Panc1 (cell line): ENCODE measurements at regions not wholly inside any gene's neighbourhood (a gene's known extent, or its start where the extent isn't known, plus 50 kb on each side); places are given as distances from the start of the nearest gene placed in this dataset.

ENCODE experiments used
- ATAC-seq: fragments of 200-7000 bp; cut with Tn5 transposase; 2 replicates; pipeline ENCODE4 v1.9.1; 2020; ENCODE audit warnings: mild to moderate bottlenecking, moderate library complexity
- BruUV-seq: library from RNA; stranded (reverse); fragments of 400-500 nt; replicated peaks from 2 replicates; lab custom pipeline; 2021; lab: Mats Ljungman, UMichigan
- CTCF ChIA-PET: fragments of 300-600 bp; sonication (Branson Sonifier 250); formaldehyde crosslinking; loops from one replicate; lab custom pipeline; 2022; ENCODE audit warnings: antibody characterized with exemption; lab: Charles Lee
- POLR2A ChIA-PET: fragments of 300-600 bp; sonication (Branson Sonifier 250); formaldehyde crosslinking; loops from one replicate; lab custom pipeline; 2022; ENCODE audit warnings: antibody characterized with exemption; lab: Charles Lee
- DNase-seq: peaks from one replicate; pipeline ENCODE4 v3.0.0-alpha.2; 2010; ENCODE audit warnings: low read depth, low spot score
- H3K27ac ChIP-seq: 2 replicates; pipeline ENCODE4 v1.5.1; 2011; ENCODE audit warnings: mild to moderate bottlenecking, low read length, inconsistent platforms
- H3K27me3 ChIP-seq: fragments of 200-500 bp; sonication (Bioruptor generic); 2 replicates; pipeline ENCODE4 v1.6.0; 2014; ENCODE audit warnings: low read length, inconsistent platforms; ENCODE audit not compliant: control insufficient read depth, insufficient read depth
- H3K36me3 ChIP-seq: fragments of 200-500 bp; sonication (Bioruptor generic); 2 replicates; pipeline ENCODE4 v1.5.1; 2014; ENCODE audit warnings: inconsistent platforms, mild to moderate bottlenecking, low read length, moderate library complexity; ENCODE audit not compliant: control insufficient read depth, insufficient read depth
- H3K4me1 ChIP-seq: 2 replicates; pipeline ENCODE4 v1.5.1; 2011; ENCODE audit warnings: inconsistent platforms, mild to moderate bottlenecking, low read length, moderate library complexity; ENCODE audit not compliant: control insufficient read depth, insufficient read depth
- H3K4me3 ChIP-seq, 2 experiments: 2 replicates each; pipeline ENCODE4 v1.5.1; 2011 to 2012; ENCODE audit warnings: low read depth in 2 of 2, low read length in 2 of 2, mild to moderate bottlenecking in 2 of 2, inconsistent platforms in 1 of 2, moderate library complexity in 1 of 2
- H3K9me3 ChIP-seq: fragments of 200-500 bp; sonication (Bioruptor generic); 2 replicates; pipeline ENCODE4 v1.5.1; 2014; ENCODE audit warnings: low read depth, mild to moderate bottlenecking, inconsistent platforms, low read length, moderate library complexity; ENCODE audit not compliant: control insufficient read depth, insufficient read depth
- CTCF ChIP-seq: fragments of 450-650 bp; IDR thresholded peaks from 2 replicates; pipeline ENCODE4 v1.5.1; 2017; ENCODE audit warnings: mild to moderate bottlenecking
- POLR2AphosphoS5 ChIP-seq: IDR thresholded peaks from 2 replicates; pipeline ENCODE4 v1.6.1; 2012; ENCODE audit warnings: mild to moderate bottlenecking, low read depth, low read length, moderate library complexity
- REST ChIP-seq, 2 experiments: IDR thresholded peaks; 2 replicates each; pipeline ENCODE4 v1.6.1; 2011 to 2012; ENCODE audit warnings: low read depth in 2 of 2, control low read depth in 1 of 2, low read length in 1 of 2, mild to moderate bottlenecking in 1 of 2, moderate library complexity in 1 of 2; ENCODE audit not compliant: insufficient read depth in 1 of 2
- SIN3A ChIP-seq: IDR thresholded peaks from 2 replicates; pipeline ENCODE4 v1.6.1; 2012; ENCODE audit warnings: low read depth, mild to moderate bottlenecking, low read length, moderate library complexity, borderline replicate concordance; ENCODE audit not compliant: insufficient read depth
- TCF7L2 ChIP-seq: IDR thresholded peaks from 2 replicates; pipeline ENCODE4 v1.6.1; 2011; ENCODE audit warnings: mild to moderate bottlenecking, low read depth, low read length, inconsistent platforms
- in situ Hi-C: cut with HindIII; loops from 2 replicates; pipeline ENCODE4 v1.10.0; 2016; ENCODE audit warnings: low sequenced_read_pairs, low pct_unique_long_range_greater_than_20kb
- intact Hi-C: fragments of 100-400 bp; cut with micrococcal nuclease; formaldehyde crosslinking; loops from one replicate; pipeline ENCODE4 v1.10.0; 2022; ENCODE audit not compliant: unreplicated experiment

DNA sequence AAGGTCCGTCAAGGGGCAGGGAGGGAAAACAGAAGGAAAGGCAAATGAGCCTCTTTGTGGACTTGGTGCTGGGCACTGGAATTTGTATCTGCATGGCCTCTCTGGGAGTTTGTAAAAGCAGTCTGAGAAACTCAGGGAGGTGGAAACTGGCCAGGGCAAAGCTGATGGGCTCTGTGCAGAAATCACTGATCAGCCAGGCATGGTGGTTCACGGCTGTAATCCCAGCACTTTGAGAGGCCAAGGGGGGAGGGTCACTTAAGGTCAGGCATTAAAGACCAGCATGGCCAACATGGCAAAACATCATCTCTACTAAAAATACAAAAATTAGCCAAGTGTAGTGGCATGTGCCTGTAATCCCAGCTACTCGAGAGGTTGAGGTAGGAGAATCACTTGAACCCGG lies 369.9 kb upstream of the ZNF507 start:
- Histone ChIP-seq H3K27me3 (no peaks in the 10 kb centered on the region), H3K27ac (no peak overlapping the region), H3K4me3 (no peak overlapping the region), H3K4me1 (no peaks in the 10 kb centered on the region), H3K36me3 (no peaks in the 10 kb centered on the region), H3K9me3 (no peaks in the 10 kb centered on the region)
- in situ Hi-C loops: no loop called here
- ChIA-PET CTCF (no interaction called here), POLR2A (no interaction called here)
- no peak for ATAC-seq
- TF ChIP-seq TCF7L2 (no peak), POLR2AphosphoS5 (no peak), SIN3A (no peak), CTCF (no peak), REST (IDR thresholded peaks at IDR 0.05; ENCODE audit: insufficient read depth in 1 of 2, low read depth in 2 of 2, low read length in 1 of 2) (no peak)
- no TSS peak for BruUV-seq
- intact Hi-C loops: no loop called here
- DNase-seq: no peak

DNA sequence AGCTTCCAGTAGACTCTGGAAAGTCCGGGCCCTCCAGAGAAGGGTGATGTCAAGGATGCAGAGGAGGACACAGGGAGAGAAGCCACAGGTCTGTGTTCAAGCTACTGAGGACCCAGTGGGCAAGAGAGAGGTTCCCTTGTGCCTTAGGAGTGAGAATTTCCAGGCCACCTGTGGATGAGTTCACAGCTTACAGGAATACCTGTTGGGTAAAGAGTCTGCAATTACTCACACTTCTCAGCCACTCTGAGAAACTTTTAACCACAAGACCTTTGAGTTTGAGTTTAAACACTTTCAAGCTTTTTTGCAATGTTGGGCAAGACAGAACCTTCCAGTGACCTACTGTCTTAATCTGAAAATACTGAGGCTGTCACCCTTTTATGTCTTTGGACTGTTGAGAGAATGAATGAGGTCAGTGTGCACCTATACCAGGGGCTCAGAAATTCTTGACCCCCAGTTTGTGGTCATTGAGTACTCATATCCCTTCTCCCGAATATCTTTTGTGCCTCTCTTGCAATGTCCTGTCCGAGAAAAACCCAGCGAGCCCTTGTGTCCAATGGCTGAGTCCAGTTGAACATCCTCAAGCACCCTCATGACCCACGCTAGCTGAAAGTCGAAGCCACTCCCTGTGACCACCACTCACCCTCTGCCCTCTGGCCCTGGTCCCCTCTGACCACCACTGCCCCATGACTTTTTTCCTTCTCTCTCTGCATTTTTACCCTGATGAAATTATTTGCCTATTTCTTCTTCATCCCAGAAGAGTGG lies 368.5 kb upstream of the ZNF507 start:
- POLR2A ChIA-PET: no interaction called here
- H3K9me3 ChIP-seq: no peaks in the 10 kb centered on the region
- BruUV-seq: no TSS peak
- intact Hi-C loops: no loop called here
- ATAC-seq (no peak), DNase-seq (no peak)
- no peaks in the 10 kb centered on the region for H3K27me3 ChIP-seq
- H3K4me1 ChIP-seq: no peaks in the 10 kb centered on the region
- no peak overlapping the region for H3K27ac ChIP-seq
- TF ChIP-seq REST (IDR thresholded peaks at IDR 0.05; ENCODE audit: insufficient read depth in 1 of 2, low read depth in 2 of 2, low read length in 1 of 2): no peak
- no peaks in the 10 kb centered on the region for H3K36me3 ChIP-seq
- no peak overlapping the region for H3K4me3 ChIP-seq
- in situ Hi-C loops: no loop called here
- CTCF ChIA-PET: no interaction called here
